ENCODE measurements at regions not wholly inside any gene's neighbourhood (a gene's known extent, or its start where the extent isn't known, plus 50 kb on each side); places are given as distances from the start of the nearest gene placed in this dataset.

- DNase-seq: no peak
Observed at GRCh38 chr9:129504404-129504803, 116.5 kb downstream of the C9orf50 start.

- no peak for DNase-seq
Observed at GRCh38 chr9:129501771-129502319, 119.1 kb downstream of the C9orf50 start.

- no peak for DNase-seq
Observed at GRCh38 chr9:129500863-129501770, 119.8 kb downstream of the C9orf50 start.

- DNase-seq: peak; percentile 81
Observed at GRCh38 chr9:129500161-129500862, 120.6 kb downstream of the C9orf50 start.

GRCh38 chr9:129498451-129499384, 122.2 kb downstream of the C9orf50 start:
- peak; percentile 31 for DNase-seq

GRCh38 chr9:129497813-129498450, 123.0 kb downstream of the C9orf50 start:
- DNase-seq: peak; percentile 61

GRCh38 chr9:129497005-129497812, 123.7 kb downstream of the C9orf50 start:
- DNase-seq: no peak

- DNase-seq: peak; percentile 97
Observed at GRCh38 chr9:129496473-129497004, 124.4 kb downstream of the C9orf50 start.

GRCh38 chr9:129495620-129496472, 125.1 kb downstream of the C9orf50 start:
- peak; percentile 94 for DNase-seq

GRCh38 chr9:129494113-129494789, 126.7 kb downstream of the C9orf50 start:
- DNase-seq: no peak

GRCh38 chr9:129493706-129494047, 127.2 kb downstream of the C9orf50 start:
- DNase-seq: no peak

GRCh38 chr9:129493002-129493705, 127.7 kb downstream of the C9orf50 start:
- DNase-seq: no peak

GRCh38 chr9:129491487-129491855, 129.4 kb downstream of the C9orf50 start:
- DNase-seq: peak; percentile 63

- no peak for DNase-seq
Observed at GRCh38 chr9:129490583-129491486, 130.1 kb downstream of the C9orf50 start.

GRCh38 chr9:129489838-129490582, 130.9 kb downstream of the C9orf50 start:
- no peak for DNase-seq

GRCh38 chr9:129487658-129488483, 133.0 kb downstream of the C9orf50 start:
- peak; percentile 74 for DNase-seq

Data from left hindlimb (tissue), 1 donor.